GM21825 (cell line): ENCODE measurements at regions not wholly inside any gene's neighbourhood (a gene's known extent, or its start where the extent isn't known, plus 50 kb on each side); places are given as distances from the start of the nearest gene placed in this dataset.
"Not testable (repeated sequence)": the region's sequence is repeated elsewhere in the genome, so short reads cannot be mapped to it uniquely, and the experiment has no call there.

Source experiments
- ATAC-seq: cut with Tn5 transposase; IDR thresholded peaks from one replicate; pipeline ENCODE4 v1.9.1; 2021; ENCODE audit warnings: mild to moderate bottlenecking, moderate library complexity; ENCODE audit not compliant: unreplicated experiment

DNA sequence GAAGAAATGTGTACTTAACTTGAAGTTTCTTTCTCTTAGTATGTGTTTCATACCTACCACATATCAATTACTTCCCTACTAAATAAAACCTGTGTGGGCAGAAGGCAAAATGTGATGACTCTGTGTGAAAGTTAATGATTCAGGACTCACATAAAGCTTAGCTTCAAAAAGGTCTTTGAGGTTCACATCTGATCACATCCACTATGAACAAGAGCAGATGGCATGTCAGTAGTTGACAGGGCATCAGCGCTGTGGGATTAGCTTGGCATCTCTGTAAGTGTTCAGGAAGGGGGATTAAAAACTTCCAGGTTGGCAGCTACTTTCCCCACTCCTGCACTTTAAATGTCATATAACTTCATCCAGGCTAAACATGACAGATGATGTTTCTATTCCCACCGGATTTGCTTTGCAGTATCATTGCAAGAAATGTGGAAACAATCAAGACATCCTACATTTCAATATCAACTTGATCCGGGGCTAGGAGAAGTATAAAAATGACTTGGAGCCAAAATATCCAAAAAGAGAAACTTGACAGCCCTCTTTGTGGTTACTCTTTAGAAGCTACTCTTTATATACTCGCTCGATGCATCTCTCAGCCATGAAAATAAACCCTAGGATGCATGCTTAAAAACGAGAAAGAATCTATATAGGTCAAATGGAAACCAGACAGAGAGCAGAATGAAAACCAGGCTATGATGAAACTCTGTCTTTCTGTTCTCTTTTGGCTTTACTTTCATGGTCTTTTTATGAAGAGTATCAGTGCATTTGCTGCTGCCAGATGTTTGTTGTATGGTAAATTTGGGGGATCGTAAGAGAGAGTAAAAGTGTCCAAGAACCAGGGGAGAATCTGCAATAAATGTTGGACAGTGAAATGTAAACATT lies 273.1 kb upstream of the ALCAM start:
- ATAC-seq: no peak

DNA sequence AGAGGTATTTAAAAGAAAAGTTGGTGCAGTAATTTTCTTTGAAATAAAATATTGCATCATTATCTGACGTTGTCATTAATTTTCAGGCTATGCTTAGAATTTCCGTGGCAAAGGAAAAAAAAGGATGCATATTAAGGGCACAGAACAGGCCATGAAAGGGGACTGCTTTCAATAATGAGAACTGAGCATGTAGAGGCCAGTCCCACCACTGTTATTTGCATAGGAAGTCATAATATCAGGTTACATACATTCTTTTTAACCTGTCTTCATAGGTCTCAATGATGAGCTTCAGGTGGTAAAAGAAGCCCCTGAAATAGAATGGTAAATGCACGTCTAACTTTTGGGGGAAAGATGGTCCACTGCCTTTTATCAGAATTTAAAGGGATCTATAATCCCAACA lies 272.1 kb upstream of the ALCAM start:
- no peak for ATAC-seq

DNA sequence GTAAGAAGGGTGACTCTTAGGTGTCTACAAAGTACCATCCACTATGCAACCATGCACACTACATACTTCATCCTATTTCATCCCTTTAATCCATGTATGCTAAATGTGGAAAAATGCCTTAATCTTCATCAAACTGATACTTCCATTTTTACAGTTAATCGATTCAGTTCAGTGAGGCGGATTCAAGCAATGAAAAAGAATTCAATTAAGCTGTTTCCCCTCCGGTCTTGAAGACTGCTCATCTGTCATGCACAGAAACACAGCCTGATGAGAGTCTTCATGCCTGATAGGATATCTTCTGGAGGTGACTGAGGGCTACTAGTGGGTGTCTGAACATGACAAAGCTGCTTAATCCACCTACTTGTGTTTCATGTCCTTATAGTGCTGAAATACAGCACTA lies 270.6 kb upstream of the ALCAM start:
- ATAC-seq: no peak

DNA sequence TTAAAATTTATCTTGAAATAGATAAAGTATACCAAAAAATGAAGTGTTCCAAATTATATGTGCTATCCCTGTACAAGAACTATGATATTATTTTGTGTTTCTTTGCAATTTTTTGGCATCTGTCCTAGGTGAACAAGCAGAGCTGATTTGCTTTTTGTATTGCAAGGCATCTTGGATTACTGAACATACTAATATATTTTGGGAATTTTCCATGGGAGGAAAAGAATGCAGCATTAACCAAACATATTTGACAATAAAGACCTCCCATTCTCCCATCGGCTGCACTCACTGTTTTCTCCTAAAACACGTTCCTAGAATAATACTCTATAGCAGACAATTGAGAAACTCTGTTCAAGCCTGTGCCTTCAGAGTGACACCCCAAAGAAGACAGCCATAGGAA lies 265.1 kb upstream of the ALCAM start:
- no peak for ATAC-seq

DNA sequence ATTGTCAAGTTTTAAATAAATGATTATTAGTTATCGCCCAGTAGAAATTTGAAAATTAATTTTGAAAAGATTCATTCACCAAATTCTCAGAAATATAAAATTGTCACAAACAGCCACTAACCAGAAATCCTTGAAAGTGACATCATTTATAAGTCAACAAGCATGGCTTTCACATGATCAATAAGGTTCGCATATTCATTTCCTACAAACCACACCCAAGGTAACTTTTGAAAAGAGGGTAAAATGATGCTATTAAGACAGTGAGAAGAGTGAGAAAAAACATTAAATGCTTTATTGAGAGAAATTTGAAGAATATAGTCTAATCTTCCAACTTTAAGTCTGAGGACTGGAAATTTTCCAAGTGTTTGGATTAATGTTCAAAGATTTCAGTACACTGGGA lies 263.6 kb upstream of the ALCAM start:
- no peak for ATAC-seq

DNA sequence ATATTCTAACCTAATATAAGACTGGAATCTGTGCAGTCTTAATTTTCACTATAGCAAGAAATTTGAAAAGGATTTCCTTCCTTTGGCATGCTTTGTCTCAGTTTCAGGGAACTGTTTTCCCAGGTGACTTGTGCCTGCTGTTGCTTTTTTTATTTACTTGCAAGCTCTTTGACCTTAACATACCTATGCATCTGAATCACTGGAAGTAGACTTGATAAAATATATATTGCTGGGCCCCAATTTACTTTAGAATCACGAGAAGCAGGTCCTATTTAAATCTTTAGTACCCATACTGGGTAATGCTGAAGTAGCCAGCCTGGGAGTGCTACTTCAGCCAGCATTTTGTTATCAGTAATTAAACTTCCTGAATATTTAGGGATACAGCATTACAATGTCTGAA lies 257.9 kb upstream of the ALCAM start:
- no peak for ATAC-seq

DNA sequence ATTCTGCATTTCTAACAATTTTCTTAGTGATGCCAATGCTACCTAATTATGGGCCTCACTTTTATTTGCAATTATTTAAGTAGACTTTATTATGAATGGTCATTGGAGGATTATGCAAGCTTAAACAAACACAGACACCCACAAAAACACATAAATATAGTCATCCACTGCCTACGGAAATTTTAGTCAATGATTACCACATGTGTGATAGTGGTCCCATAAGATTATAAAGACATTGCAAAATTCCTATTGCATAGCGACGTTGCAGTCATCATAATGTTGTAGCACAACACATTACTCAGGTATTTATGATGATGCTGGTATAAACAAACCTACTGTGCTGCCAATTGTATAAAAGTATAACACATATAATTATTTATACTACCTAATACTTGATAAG lies 247.8 kb upstream of the ALCAM start:
- no peak for ATAC-seq

DNA sequence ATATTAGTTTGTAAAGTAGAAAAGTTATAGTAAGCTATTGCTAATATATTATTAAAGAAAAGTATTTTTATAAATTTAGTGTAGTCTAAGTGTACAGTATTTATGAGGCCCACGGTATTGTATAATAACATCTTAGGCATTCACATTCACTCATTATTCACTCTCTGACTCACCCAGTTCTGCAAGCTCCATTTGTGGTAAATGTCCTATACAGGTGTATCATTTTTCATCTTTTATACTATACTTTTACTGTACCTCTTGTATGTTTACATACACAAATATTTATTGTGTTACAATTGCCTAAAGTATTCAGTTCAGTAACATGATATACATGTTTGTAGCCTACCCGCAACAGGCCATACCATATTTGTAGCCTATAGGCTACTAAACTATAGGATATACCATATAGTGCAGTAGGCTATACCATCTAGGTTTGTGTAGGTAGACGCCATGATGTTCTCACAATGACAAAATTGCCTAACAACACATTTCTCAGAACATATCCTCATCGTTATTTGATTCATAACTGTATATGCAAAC lies 246.8 kb upstream of the ALCAM start:
- no peak for ATAC-seq

DNA sequence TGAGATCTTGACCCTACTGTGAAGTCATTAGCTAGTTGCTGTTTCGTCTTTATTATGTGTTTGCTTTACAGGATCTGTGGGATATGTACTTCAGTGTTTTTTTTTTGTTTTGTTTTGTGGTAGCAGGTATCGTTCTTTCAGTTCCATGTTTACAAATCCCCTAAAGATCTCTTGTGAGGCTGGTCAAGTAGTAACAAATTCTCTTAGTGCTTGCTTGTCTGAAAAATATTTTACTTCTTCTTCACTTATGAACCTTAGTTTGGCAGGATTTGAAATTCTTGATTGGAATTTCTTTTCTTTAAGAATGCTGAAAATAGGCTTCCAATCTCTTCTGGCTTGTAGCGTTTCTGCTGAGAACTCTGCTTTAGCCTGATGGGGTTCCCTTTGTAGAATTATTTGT lies 235.8 kb upstream of the ALCAM start:
- no peak for ATAC-seq

DNA sequence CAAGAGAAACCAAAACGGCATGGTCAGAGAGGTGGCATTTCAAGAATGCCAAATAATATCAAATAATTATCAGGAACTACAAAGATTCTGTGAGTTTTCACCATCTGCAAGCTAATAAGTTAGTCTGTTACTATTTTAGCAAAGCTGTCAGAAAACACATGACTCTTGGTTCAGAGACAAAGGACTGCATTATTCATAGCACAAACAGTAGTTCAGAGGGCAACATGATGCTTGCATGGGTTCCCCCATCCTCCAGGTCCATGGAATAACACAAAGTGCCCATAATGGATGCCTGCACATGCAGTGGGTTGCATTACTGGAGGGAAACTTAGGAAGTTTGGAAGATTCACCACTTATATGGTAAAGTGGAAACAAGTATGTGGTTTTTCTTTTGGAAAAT lies 228.8 kb upstream of the ALCAM start:
- ATAC-seq: no peak

DNA sequence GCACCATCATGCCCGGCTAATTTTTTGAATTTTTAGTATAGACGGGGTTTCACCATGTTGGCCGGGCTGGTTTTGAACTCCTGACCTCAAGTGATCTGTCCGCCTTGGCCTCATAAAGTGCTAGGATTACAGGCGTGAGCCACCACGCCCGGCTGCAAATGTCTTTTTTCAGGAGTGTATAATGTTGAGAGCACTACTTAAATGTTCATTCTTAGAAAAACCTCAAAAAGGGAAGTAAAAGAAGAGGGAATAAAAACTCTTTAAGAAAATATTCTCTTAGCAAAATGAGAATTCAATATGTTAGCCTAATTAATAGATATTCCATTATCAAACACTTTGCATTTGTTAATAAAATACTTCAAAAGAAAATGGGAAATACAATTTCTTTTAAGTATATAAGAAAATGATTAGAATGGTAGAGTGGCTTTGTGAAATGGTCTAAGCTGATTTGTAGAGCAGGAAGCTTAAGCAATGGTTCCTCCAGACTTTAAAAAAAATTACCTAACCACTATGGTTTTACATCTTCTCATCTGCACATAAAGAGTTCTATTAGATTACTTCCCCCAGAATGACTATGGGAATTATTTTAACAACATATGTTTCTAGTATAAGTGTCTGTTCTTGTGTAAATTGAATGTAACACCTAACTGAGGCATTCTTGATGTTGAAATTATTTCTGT lies 226.7 kb upstream of the ALCAM start:
- ATAC-seq: no peak

DNA sequence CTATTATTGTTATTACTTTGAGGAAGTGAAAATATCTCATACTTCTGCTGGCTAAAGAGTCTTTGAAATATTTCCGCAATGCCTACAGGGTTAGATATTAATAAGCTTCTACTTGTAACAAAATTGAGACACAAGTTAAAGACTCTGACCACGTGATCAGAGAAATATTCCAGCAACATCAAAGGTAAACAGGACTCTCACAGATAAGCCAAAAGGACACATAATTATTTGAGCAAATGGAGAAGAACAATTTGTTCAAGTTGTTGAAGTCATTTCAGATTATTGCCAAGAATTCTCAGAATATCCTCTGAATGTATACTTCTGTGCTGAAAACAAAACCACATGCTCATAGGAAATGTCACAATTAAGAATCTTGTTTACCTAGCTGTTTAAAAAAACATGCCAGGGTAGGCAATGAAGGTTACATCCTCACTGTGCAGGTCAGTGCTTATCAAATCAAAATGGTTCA lies 225.8 kb upstream of the ALCAM start:
- no peak for ATAC-seq

DNA sequence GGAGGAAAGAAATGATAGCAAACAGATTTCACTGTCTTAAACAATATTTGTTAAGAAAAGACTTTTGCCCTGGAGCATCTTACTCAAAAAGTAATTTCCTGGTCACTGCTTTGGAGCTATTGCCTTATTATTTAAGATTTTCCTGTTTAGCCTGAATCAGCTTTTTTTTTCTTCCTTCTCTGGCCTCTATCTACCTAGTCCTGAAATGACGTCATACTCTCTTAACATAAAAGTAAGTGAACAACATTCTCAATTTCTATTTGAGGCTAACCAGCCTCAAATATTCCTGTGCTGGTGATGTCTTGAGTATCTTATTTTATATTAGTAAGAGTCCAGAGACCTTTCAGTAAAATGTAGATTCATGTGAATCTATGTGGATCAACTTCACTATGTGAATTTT lies 221.9 kb upstream of the ALCAM start:
- no peak for ATAC-seq

DNA sequence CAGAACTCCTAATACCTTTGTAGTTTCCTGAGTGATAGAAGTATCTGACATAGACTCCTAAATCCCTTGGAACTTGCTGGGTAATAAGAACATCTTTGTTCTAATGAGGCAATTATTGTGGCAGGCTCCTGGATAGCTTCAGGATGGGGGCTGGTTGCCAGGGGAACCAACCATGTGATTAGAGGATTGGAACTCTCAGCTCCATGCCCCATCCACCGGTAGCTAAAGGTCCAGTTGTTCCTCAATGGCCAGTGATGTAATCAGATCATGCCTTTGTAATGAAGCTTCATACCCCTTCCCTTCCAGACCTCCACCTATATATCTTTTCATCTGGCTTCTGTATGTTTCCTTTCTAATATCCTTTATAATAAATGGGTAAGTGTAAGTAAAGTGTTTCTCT lies 221.2 kb upstream of the ALCAM start:
- no peak for ATAC-seq

DNA sequence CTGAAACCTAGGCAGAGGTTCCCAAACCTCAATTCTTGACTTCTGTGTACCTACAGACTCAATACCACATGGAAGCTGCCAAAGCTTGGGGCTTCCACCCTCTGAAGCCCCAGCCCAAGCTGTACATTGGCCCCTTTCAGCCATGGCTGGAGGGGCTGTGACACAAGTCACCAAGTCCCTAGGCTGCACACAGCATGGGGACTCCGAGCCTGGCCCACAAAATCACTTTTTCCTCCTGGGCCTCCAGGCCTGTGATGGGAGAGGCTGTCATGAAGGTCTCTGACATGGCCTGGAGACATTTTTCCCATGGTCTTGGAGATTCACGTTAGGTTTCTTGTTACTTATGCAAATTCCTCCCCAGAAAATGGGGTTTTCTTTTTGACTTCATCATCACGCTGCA lies 217.5 kb upstream of the ALCAM start:
- not testable (repeated sequence) for ATAC-seq

DNA sequence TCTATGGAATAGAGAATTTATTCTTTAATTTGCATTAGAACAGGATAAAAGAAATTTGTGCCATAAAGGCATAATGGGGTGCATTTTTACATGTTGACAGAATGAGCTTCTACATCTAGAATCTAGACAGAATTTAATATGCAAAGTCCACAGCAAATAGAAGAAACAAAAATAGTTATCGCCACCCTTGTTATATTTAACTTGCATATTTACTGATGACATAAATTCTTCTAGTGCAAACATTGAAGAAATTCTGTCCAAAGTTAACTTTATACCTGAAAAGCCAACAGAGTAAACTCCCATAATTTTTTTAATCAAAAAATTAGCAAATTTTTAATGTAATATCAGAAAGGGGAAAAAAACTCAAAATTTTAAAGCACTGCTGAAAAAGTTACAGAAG lies 213.7 kb upstream of the ALCAM start:
- no peak for ATAC-seq

DNA sequence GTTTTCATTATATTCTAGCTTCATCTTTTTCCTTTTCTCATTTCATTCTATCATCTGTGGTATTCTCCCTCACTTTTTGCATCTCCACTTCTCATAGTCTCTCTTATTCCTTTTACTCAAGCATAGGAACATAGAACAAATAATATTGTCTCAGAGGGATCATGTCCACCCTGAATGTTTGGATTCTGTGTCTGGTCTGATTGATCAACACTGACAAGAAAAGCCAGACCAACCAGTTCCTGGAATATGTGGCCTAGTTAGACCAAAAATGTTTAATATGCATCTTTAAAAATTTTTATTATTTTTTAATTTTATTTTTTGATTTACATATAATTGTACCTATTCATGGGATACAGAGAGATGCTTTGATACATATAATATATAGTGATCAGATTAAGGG lies 212.0 kb upstream of the ALCAM start:
- no peak for ATAC-seq

DNA sequence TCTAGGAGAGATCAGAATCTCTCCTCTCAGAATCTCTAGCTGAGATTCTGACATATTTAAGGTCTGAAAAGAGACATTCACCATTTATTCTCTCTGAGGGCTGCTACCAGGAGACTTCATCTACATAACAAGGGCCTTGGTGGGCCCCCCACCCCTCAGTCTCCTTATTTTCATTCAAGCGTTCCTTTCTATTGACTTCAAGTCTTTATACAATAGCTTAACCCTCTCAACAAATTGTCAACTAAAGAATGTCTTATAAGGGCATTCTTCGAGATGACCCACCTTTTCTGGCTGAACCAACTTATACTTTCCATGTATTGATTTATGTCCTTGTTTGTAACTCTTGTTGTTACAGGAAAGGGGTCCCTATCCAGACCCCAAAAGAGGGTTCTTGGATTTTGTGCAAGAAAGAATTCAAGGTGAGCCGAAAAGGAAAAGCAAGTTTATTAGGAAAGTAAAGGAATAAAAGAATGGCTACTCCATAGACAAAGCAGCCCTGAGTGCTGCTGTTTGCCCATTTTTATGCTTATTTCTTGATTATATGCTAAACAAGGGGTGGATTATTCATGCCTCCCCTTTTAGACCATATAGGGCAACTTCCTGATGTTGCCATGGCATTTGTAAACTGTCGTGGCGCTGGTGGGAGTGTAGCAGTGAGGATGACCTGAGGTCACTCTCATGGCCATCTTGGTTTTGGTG lies 209.5 kb upstream of the ALCAM start:
- ATAC-seq: no peak

DNA sequence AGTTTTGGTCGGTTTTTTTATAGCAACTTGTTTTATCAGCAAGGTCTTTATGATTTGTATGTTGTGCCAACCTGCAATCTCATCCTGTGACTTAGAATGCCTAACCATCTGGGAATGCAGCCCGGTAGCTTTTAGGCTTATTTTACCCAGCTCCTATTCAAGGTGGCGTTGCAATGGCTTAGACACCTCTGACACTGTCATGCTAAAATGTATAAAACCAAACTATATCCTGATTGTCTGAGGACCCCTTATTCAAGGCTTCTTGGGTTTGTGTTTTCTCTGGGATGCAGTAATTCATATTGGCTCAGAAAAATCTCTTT lies 209.0 kb upstream of the ALCAM start:
- ATAC-seq: no peak

DNA sequence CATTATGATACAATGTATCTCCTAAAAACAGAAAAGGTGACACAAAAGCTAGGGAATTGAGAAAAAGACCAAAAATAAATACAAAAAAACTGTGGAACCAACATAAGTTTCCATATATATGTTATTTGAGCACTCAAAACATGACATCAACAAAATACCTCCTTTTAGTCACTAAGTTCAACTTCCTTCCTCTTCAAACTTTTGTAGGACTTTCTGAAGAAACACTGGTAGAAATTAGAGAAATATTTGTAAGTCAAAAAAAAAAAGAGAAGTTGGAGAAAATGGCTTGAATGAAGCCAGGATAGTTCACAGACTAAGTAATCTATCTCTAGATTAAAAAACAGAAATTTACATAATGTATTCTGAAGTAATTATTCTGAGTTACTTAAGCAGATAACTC lies 208.4 kb upstream of the ALCAM start:
- ATAC-seq: no peak

DNA sequence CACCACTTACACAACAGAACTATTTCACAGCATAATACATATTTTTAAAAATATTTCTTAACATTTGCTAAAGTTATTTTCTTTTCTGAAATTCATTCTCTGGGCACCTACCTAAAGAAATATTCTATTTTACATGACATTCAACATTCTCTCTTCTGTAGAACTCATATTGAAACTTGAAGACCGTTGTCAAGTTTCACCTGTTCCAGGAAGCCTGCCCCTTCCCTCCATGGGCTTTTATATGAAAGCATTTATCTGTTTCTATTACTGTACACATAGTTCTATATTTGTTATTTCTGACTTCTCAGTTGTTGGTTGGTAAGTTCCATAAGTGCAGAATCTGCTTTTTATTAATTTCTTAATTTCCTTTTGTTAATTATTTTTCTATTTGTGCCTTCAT lies 204.3 kb upstream of the ALCAM start:
- no peak for ATAC-seq

DNA sequence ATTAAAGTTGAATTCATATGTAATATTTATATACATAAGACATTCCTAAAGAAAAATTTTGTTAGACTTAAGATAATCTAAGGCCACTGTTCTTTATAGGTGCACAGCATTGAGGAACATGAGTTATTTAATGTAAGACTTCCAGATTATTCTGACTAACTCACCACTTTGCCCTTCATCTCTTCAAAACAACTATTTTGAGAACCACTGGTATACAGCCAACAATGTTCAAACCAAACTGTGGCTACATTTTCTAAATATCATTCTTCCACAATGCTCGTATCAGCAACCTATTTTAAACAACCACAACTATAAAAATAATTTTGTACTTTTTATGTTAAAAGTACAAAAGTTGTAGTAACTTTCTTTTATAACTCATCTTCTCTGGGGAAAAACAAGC lies 199.8 kb upstream of the ALCAM start:
- ATAC-seq: no peak
